K562 (cell line): ENCODE measurements at regions not wholly inside any gene's neighbourhood (a gene's known extent, or its start where the extent isn't known, plus 50 kb on each side); places are given as distances from the start of the nearest gene placed in this dataset.

Experiments used
- BHLHE40 ChIP-seq: IDR thresholded peaks from 2 replicates; pipeline ENCODE4 v1.6.1; 2011; ENCODE audit warnings: low read length, improper control_type of control experiment
- EGR1 ChIP-seq: fragments of 450-650 bp; conservative IDR thresholded peaks from 2 replicates; pipeline ENCODE4 v1.6.1; 2017; ENCODE audit warnings: mild to moderate bottlenecking
- FOSL1 ChIP-seq: fragments of 200-800 bp; sonication (Bioruptor generic); conservative IDR thresholded peaks from 2 replicates; pipeline ENCODE4 v1.6.1; 2016; ENCODE audit warnings: missing genetic modification characterization, missing compliant biosample characterization
- HNRNPL ChIP-seq: fragments of 200-400 bp; formaldehyde crosslinking; IDR thresholded peaks from 2 replicates; pipeline ENCODE4 v1.6.1; 2017; ENCODE audit warnings: low read depth, mild to moderate bottlenecking, low read length
- KLF13 ChIP-seq: fragments of 450-650 bp; IDR thresholded peaks from 2 replicates; pipeline ENCODE4 v1.6.1; 2016; ENCODE audit warnings: missing genetic modification characterization, low read depth, mild to moderate bottlenecking, missing compliant biosample characterization, moderate library complexity, borderline replicate concordance
- RBFOX2 ChIP-seq: fragments of 200-400 bp; formaldehyde crosslinking; IDR thresholded peaks from 2 replicates; pipeline ENCODE4 v1.6.1; 2017; ENCODE audit warnings: low read depth, mild to moderate bottlenecking, low read length, moderate library complexity
- SMARCC2 ChIP-seq: fragments of 450-650 bp; IDR thresholded peaks from 2 replicates; pipeline ENCODE4 v1.6.1; 2017; ENCODE audit warnings: antibody characterized with exemption, moderate library complexity, mild to moderate bottlenecking, low read depth
- ZNF253 ChIP-seq: fragments of 250-450 bp; sonication (Bioruptor Pico); conservative IDR thresholded peaks from 2 replicates; pipeline ENCODE4 v1.6.1; 2021; ENCODE audit warnings: mild to moderate bottlenecking
- TF ChIP-seq, protein P1 (sequence below), 3 experiments: IDR thresholded peaks in 2 of 3; conservative IDR thresholded peaks in 1 of 3; 2 replicates each; pipeline ENCODE4 v1.5.1; 2011 to 2012; ENCODE audit warnings: low read length in 3 of 3, mild to moderate bottlenecking in 3 of 3, control low read depth in 2 of 3, improper control_type of control experiment in 1 of 3, inconsistent platforms in 1 of 3, low read depth in 1 of 3, mixed read lengths in 1 of 3, moderate library complexity in 1 of 3; ENCODE audit not compliant: insufficient read depth in 2 of 3

DNA sequence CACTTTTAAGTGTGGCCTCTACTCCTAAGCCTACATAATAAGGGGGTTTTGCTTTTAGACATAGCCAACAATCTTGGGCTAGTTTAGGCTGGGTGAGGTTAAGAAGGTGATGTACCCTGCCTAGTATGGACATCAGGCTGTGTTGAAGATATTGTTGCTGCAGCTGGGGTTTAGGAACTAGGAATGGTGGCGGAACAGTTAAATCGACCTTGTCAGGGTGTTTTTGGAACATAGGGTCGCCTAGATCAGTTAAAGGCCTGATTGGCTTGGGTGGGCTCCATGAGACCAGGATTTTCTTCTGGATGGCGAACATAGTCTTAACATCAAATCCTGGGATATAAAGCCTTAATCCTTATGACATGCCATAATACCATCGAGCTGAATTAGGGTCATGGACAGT lies 156.1 kb downstream of the TRIM27 start:
- TF ChIP-seq EGR1 (no peak), ZNF253 (CRISPR knock-in tag) (no peak), HNRNPL (no peak), SMARCC2 (no peak), RBFOX2 (no peak), BHLHE40 (no peak), KLF13 (no peak), FOSL1 (tag) (no peak)
- TF ChIP-seq, protein P1, sequence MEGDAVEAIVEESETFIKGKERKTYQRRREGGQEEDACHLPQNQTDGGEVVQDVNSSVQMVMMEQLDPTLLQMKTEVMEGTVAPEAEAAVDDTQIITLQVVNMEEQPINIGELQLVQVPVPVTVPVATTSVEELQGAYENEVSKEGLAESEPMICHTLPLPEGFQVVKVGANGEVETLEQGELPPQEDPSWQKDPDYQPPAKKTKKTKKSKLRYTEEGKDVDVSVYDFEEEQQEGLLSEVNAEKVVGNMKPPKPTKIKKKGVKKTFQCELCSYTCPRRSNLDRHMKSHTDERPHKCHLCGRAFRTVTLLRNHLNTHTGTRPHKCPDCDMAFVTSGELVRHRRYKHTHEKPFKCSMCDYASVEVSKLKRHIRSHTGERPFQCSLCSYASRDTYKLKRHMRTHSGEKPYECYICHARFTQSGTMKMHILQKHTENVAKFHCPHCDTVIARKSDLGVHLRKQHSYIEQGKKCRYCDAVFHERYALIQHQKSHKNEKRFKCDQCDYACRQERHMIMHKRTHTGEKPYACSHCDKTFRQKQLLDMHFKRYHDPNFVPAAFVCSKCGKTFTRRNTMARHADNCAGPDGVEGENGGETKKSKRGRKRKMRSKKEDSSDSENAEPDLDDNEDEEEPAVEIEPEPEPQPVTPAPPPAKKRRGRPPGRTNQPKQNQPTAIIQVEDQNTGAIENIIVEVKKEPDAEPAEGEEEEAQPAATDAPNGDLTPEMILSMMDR (IDR thresholded peaks at IDR 0.05 in 2 of 3, conservative IDR thresholded peaks at IDR 0.05 in 1 of 3; ENCODE audit: insufficient read depth in 2 of 3, low read depth in 1 of 3, low read length in 3 of 3), result no peak
